Mucosa of rectum (tissue), 2 donors: ENCODE measurements at regions not wholly inside any gene's neighbourhood (a gene's known extent, or its start where the extent isn't known, plus 50 kb on each side); places are given as distances from the start of the nearest gene placed in this dataset.
"Not testable (repeated sequence)": the region's sequence is repeated elsewhere in the genome, so short reads cannot be mapped to it uniquely, and the experiment has no call there.

Experiments used
- H3K27ac ChIP-seq, 2 donors: one replicate each; pipeline ENCODE4 v1.7.0; 2013; ENCODE audit warnings: inconsistent platforms in 2 of 2, low read depth in 2 of 2, low read length in 2 of 2
- H3K27me3 ChIP-seq, 2 donors: one replicate each; pipeline ENCODE4 v1.7.0; 2013; ENCODE audit warnings: low read length in 2 of 2; ENCODE audit not compliant: control insufficient read depth in 2 of 2, insufficient read depth in 2 of 2
- H3K36me3 ChIP-seq, 2 donors: one replicate each; pipeline ENCODE4 v1.7.0; 2013; ENCODE audit warnings: low read length in 2 of 2; ENCODE audit not compliant: control insufficient read depth in 2 of 2, insufficient read depth in 2 of 2
- H3K4me1 ChIP-seq, 2 donors: one replicate each; pipeline ENCODE4 v1.7.0; 2013; ENCODE audit warnings: low read length in 2 of 2, mild to moderate bottlenecking in 1 of 2; ENCODE audit not compliant: control insufficient read depth in 2 of 2, insufficient read depth in 2 of 2
- H3K4me3 ChIP-seq, 2 donors: one replicate each; pipeline ENCODE4 v1.7.0; 2013; ENCODE audit warnings: low read length in 2 of 2
- H3K9ac ChIP-seq, 2 donors: one replicate each; pipeline ENCODE4 v1.7.0; 2013; ENCODE audit warnings: low read length in 2 of 2, low read depth in 1 of 2, mild to moderate bottlenecking in 1 of 2
- H3K9me3 ChIP-seq, 2 donors: one replicate each; pipeline ENCODE4 v1.7.0; 2013; ENCODE audit warnings: low read length in 2 of 2; ENCODE audit not compliant: control insufficient read depth in 2 of 2
- donor health status: healthy.
- donor health status: Normal muscosa, but diverticular disease.

- H3K36me3 ChIP-seq, result no peaks in the 10 kb centered on the region
- H3K27ac ChIP-seq, result no peak overlapping the region
- H3K27me3 ChIP-seq, result no peaks in the 10 kb centered on the region
- no peak overlapping the region for H3K4me3 ChIP-seq
- H3K9me3 ChIP-seq, result no peaks in the 10 kb centered on the region
- H3K9ac ChIP-seq, result no peak overlapping the region
- H3K4me1 ChIP-seq, result no peaks in the 10 kb centered on the region
These were observed 121.4 kb downstream of the ENC1 start for GRCh38 chr5:74519161-74519571.

- Histone ChIP-seq H3K36me3 (no peaks in the 10 kb centered on the region), H3K9me3 (no peaks in the 10 kb centered on the region), H3K4me1 (no peaks in the 10 kb centered on the region), H3K27ac (no peak overlapping the region), H3K9ac (no peak overlapping the region), H3K4me3 (no peak overlapping the region), H3K27me3 (no peaks in the 10 kb centered on the region)
These were observed 122.8 kb downstream of the ENC1 start for GRCh38 chr5:74517700-74518099.

DNA sequence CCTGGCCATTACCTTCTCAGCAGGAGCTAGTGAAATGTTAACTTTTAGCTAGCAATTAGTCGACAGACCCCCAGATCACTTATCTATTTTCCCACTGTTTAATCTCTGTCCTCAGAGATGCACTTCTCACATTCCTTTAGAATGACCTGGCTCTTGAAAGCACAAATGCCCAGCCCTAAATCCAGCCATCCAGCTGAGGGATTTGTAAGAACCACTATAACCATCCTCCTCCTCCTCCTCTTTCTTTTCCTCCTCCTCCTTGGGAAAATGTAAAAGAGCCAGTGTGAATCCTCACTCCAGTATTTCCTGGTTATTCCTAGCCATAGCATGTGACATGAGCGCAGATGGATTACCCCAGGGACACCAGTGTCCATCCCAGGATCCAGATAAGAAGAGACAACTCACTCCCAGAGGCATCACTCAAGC is 124.3 kb downstream of the ENC1 start:
- Histone ChIP-seq H3K27ac (no peak overlapping the region), H3K9ac (no peak overlapping the region), H3K9me3 (no peaks in the 10 kb centered on the region), H3K36me3 (no peaks in the 10 kb centered on the region), H3K27me3 (no peaks in the 10 kb centered on the region), H3K4me1 (no peaks in the 10 kb centered on the region), H3K4me3 (no peak overlapping the region)

GRCh38 chr5:74514888-74515551 is 125.5 kb downstream of the ENC1 start:
- H3K27ac ChIP-seq, result peak overlapping the region in 1 of 2 donors; percentile 4
- no peak overlapping the region for H3K4me3 ChIP-seq
- H3K9ac ChIP-seq, result no peak overlapping the region
- no peaks in the 10 kb centered on the region for H3K9me3 ChIP-seq
- H3K27me3 ChIP-seq, result no peaks in the 10 kb centered on the region
- no peaks in the 10 kb centered on the region for H3K4me1 ChIP-seq
- no peaks in the 10 kb centered on the region for H3K36me3 ChIP-seq

DNA sequence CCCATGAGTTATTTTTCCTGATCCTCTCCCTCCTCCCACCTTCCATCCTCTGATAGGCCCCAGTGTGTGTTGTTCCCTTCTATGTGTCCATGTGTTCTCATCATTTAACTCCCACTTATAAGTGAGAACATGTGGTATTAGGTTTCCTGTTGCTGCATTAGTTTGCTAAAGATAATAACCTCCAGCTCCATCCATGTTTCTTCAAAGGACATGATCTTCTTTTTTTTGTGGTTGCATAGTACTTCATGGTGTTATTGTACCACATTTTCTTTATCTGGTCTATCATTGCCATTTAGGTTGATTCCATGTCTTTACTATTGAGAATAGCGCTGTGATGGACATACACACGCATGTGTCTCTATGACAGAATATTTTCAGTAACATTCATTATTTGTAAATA is 128.8 kb downstream of the ENC1 start:
- not testable (repeated sequence) for H3K4me3 ChIP-seq, H3K27me3 ChIP-seq

DNA sequence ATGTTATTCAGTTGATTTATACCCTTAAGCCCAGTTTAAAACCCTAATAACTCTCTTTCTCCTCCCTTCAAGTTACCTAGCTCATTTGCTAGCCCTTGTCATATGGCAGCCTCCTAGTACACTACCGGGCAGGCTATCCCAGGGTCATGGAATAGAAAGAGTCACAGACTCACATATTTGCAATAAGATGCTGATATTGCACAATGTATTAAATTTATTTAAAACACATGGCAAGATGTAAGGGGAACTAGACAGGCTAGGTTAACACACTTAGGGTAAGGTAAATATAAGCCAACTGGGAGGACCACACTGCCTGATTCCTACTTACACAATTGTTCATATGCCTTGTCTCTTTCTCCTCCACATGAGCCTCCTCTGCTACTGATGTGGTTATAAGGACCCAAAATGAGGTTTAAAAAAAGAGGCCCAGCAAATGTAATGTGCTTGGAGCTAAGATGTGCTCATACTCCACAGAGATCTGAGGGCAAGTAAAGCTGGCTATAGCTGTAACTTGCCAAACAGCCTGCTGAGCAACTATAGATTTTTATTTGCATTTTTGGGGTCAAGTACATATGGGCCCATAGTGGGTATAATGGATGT is 130.0 kb downstream of the ENC1 start:
- Histone ChIP-seq H3K27ac (no peak overlapping the region), H3K27me3 (no peaks in the 10 kb centered on the region), H3K36me3 (no peaks in the 10 kb centered on the region), H3K9me3 (no peaks in the 10 kb centered on the region), H3K4me1 (no peaks in the 10 kb centered on the region), H3K4me3 (no peak overlapping the region), H3K9ac (no peak overlapping the region)

More for the DNA sequence above, 128.8 kb downstream of the ENC1 start:
- not testable (repeated sequence) for H3K4me1 ChIP-seq, H3K9me3 ChIP-seq, H3K27ac ChIP-seq, H3K36me3 ChIP-seq, H3K9ac ChIP-seq

DNA sequence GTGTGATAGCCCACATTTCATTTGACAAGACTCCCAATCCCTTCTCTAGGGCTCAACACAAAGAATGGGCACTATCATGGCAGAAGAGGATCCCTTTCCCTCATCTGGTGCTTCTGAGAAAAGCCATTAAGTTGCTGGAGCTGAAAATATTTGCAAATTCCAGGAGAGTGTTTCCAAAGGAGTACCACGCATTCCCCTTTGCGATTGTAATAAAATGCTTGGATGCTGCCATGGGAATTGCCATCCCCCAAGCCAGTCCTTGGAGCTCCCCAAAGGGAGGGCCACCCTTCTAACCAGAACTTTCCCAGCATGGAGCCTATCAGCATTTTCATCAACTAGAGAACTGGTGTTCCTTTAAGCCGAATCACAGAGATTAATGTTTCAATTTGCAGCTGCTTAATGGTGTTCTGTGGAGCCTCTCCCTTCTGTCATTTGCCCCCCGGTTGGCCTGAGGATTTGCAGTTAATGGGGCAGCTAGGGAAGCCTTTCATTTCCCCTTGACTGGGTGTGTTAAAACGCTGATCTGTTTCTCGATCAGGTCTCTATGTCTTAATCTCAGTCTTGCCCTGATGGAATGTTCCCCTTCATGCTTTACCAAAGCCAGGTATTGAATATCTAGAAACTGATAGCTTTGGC is 133.0 kb downstream of the ENC1 start:
- no peaks in the 10 kb centered on the region for H3K4me1 ChIP-seq
- H3K9me3 ChIP-seq, result no peaks in the 10 kb centered on the region
- no peak overlapping the region for H3K27ac ChIP-seq
- no peaks in the 10 kb centered on the region for H3K27me3 ChIP-seq
- H3K9ac ChIP-seq, result no peak overlapping the region
- H3K36me3 ChIP-seq, result no peaks in the 10 kb centered on the region
- H3K4me3 ChIP-seq, result no peak overlapping the region

DNA sequence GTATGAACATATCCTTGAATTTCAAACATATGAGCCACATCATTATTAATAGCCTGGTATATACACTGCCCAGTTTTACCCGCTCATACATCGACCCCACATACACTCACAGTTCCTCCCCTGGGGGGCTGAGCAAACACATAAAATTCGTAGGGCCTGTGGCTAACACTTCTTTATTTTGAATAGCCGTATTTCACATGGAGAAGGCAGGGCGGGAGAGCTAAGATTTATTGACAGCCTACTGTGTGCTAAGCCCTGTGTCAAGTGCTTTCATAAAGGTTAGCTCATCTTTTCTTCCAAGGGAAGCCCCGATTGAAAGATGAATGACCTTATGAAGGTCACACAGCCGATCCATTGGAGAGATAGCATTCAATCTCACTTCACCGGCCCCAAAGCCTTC is 134.4 kb downstream of the ENC1 start:
- H3K36me3 ChIP-seq, result no peaks in the 10 kb centered on the region
- H3K27ac ChIP-seq, result no peak overlapping the region
- H3K9me3 ChIP-seq, result no peaks in the 10 kb centered on the region
- peaks cover 0 to 5% of the 10 kb centered on the region in 2 donors for H3K4me1 ChIP-seq
- no peak overlapping the region for H3K9ac ChIP-seq
- no peaks in the 10 kb centered on the region for H3K27me3 ChIP-seq
- H3K4me3 ChIP-seq, result no peak overlapping the region

DNA sequence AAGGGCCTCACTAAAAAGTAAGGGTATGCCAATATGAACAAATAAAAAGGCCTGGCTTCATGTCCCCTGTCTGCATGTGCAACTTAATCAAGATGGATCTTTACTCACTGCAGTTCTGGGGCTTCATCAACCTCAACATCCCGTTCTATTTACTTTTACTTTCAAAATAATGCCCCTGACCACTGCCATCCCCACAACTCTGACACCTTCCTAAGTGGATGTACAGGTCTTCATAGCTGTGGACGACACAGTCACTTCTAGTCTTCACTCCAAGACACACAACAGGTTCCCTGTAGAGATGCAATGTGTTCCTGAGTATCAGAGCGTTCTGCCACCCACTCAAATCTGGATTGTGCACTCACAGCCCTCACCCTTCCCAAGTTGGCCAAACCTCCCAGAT is 136.1 kb downstream of the ENC1 start:
- Histone ChIP-seq H3K27me3 (no peaks in the 10 kb centered on the region), H3K27ac (no peak overlapping the region)

GRCh38 chr5:74502479-74502950 is 138.0 kb downstream of the ENC1 start:
- H3K4me1 ChIP-seq, result peaks cover 5 to 7% of the 10 kb centered on the region in 2 donors
- H3K27me3 ChIP-seq, result no peaks in the 10 kb centered on the region
- H3K4me3 ChIP-seq, result no peak overlapping the region
- H3K9ac ChIP-seq, result no peak overlapping the region
- H3K27ac ChIP-seq, result no peak overlapping the region
- no peaks in the 10 kb centered on the region for H3K36me3 ChIP-seq
- no peaks in the 10 kb centered on the region for H3K9me3 ChIP-seq

More for the DNA sequence above, 136.1 kb downstream of the ENC1 start:
- peaks cover 5 to 7% of the 10 kb centered on the region in 2 donors for H3K4me1 ChIP-seq
- H3K9me3 ChIP-seq, result no peaks in the 10 kb centered on the region
- H3K36me3 ChIP-seq, result no peaks in the 10 kb centered on the region
- H3K9ac ChIP-seq, result no peak overlapping the region
- no peak overlapping the region for H3K4me3 ChIP-seq
